ENCODE measurements at regions not wholly inside any gene's neighbourhood (a gene's known extent, or its start where the extent isn't known, plus 50 kb on each side); places are given as distances from the start of the nearest gene placed in this dataset.

- Histone ChIP-seq H3K9ac (ENCODE audit: low read depth, low read length) (no peak overlapping the region), H3K36me3 (ENCODE audit: insufficient read depth, low read depth, low read length) (no peaks in the 10 kb centered on the region), H3K27ac (ENCODE audit: low read length) (no peak overlapping the region), H3K9me3 (ENCODE audit: insufficient read depth, low read depth, low read length) (no peaks in the 10 kb centered on the region), H3K4me1 (ENCODE audit: insufficient read depth, low read length) (peaks cover 3% of the 10 kb centered on the region; the same call in 1 of the 2 replicates), H3K4me3 (ENCODE audit: low read length) (no peak overlapping the region), H3K27me3 (ENCODE audit: insufficient read depth, low read length) (no peaks in the 10 kb centered on the region)
Observed at GRCh38 chrX:97936296-97936695, 1052.6 kb downstream of the RPA4 start.

GRCh38 chrX:97938706-97939105 lies 1055.0 kb downstream of the RPA4 start:
- no peak overlapping the region for H3K4me3 ChIP-seq (ENCODE audit: low read length)
- H3K9ac ChIP-seq (ENCODE audit: low read depth, low read length), result no peak overlapping the region
- H3K27me3 ChIP-seq (ENCODE audit: insufficient read depth, low read length), result no peaks in the 10 kb centered on the region
- H3K9me3 ChIP-seq (ENCODE audit: insufficient read depth, low read depth, low read length), result no peaks in the 10 kb centered on the region
- no peaks in the 10 kb centered on the region for H3K36me3 ChIP-seq (ENCODE audit: insufficient read depth, low read depth, low read length)
- no peak overlapping the region for H3K27ac ChIP-seq (ENCODE audit: low read length)
- H3K4me1 ChIP-seq (ENCODE audit: insufficient read depth, low read length), result peaks cover 3% of the 10 kb centered on the region; the same call in 1 of the 2 replicates

GRCh38 chrX:97968376-97969163 lies 1084.9 kb downstream of the RPA4 start:
- no peaks in the 10 kb centered on the region for H3K27me3 ChIP-seq (ENCODE audit: insufficient read depth, low read length)
- H3K9ac ChIP-seq (ENCODE audit: low read depth, low read length), result peak overlapping the region; percentile 15; the same call in 1 of the 2 replicates
- H3K27ac ChIP-seq (ENCODE audit: low read length), result peak overlapping the region; percentile 26
- H3K36me3 ChIP-seq (ENCODE audit: insufficient read depth, low read depth, low read length), result no peaks in the 10 kb centered on the region
- no peaks in the 10 kb centered on the region for H3K9me3 ChIP-seq (ENCODE audit: insufficient read depth, low read depth, low read length)
- H3K4me1 ChIP-seq (ENCODE audit: insufficient read depth, low read length), result peaks cover 11% of the 10 kb centered on the region; the same call in 1 of the 2 replicates
- H3K4me3 ChIP-seq (ENCODE audit: low read length), result no peak overlapping the region

GRCh38 chrX:97984641-97985040 lies 1100.9 kb downstream of the RPA4 start:
- Histone ChIP-seq H3K4me3 (ENCODE audit: low read length) (peak overlapping the region; percentile 24; the same call in 1 of the 2 replicates), H3K36me3 (ENCODE audit: insufficient read depth, low read depth, low read length) (no peaks in the 10 kb centered on the region), H3K9me3 (ENCODE audit: insufficient read depth, low read depth, low read length) (no peaks in the 10 kb centered on the region), H3K4me1 (ENCODE audit: insufficient read depth, low read length) (peaks cover 28% of the 10 kb centered on the region), H3K27me3 (ENCODE audit: insufficient read depth, low read length) (no peaks in the 10 kb centered on the region), H3K9ac (ENCODE audit: low read depth, low read length) (peak overlapping the region; percentile 51; the same call in 1 of the 2 replicates), H3K27ac (ENCODE audit: low read length) (no peak overlapping the region)

- H3K27me3 ChIP-seq (ENCODE audit: insufficient read depth, low read length), result no peaks in the 10 kb centered on the region
- no peaks in the 10 kb centered on the region for H3K9me3 ChIP-seq (ENCODE audit: insufficient read depth, low read depth, low read length)
- H3K27ac ChIP-seq (ENCODE audit: low read length), result no peak overlapping the region
- no peak overlapping the region for H3K4me3 ChIP-seq (ENCODE audit: low read length)
- H3K9ac ChIP-seq (ENCODE audit: low read depth, low read length), result peak overlapping the region; percentile 13; the same call in 1 of the 2 replicates
- peaks cover 28% of the 10 kb centered on the region for H3K4me1 ChIP-seq (ENCODE audit: insufficient read depth, low read length)
- H3K36me3 ChIP-seq (ENCODE audit: insufficient read depth, low read depth, low read length), result no peaks in the 10 kb centered on the region
Observed at GRCh38 chrX:97985096-97985495, 1101.4 kb downstream of the RPA4 start.

- Histone ChIP-seq H3K4me3 (ENCODE audit: low read length) (no peak overlapping the region), H3K9me3 (ENCODE audit: insufficient read depth, low read depth, low read length) (no peaks in the 10 kb centered on the region), H3K27me3 (ENCODE audit: insufficient read depth, low read length) (no peaks in the 10 kb centered on the region)
Observed at GRCh38 chrX:97987979-97988378, 1104.3 kb downstream of the RPA4 start.

GRCh38 chrX:97995834-97996233 lies 1112.1 kb downstream of the RPA4 start:
- H3K4me3 ChIP-seq (ENCODE audit: low read length), result no peak overlapping the region
- H3K27me3 ChIP-seq (ENCODE audit: insufficient read depth, low read length), result no peaks in the 10 kb centered on the region
- H3K9ac ChIP-seq (ENCODE audit: low read depth, low read length), result no peak overlapping the region
- no peaks in the 10 kb centered on the region for H3K9me3 ChIP-seq (ENCODE audit: insufficient read depth, low read depth, low read length)
- H3K4me1 ChIP-seq (ENCODE audit: insufficient read depth, low read length), result no peaks in the 10 kb centered on the region
- H3K36me3 ChIP-seq (ENCODE audit: insufficient read depth, low read depth, low read length), result no peaks in the 10 kb centered on the region
- no peak overlapping the region for H3K27ac ChIP-seq (ENCODE audit: low read length)

More at GRCh38 chrX:97987979-97988378, 1104.3 kb downstream of the RPA4 start:
- H3K27ac ChIP-seq (ENCODE audit: low read length), result no peak overlapping the region
- no peak overlapping the region for H3K9ac ChIP-seq (ENCODE audit: low read depth, low read length)
- H3K4me1 ChIP-seq (ENCODE audit: insufficient read depth, low read length), result peaks cover 28% of the 10 kb centered on the region
- no peaks in the 10 kb centered on the region for H3K36me3 ChIP-seq (ENCODE audit: insufficient read depth, low read depth, low read length)

- Histone ChIP-seq H3K27ac (ENCODE audit: low read length) (no peak overlapping the region), H3K27me3 (ENCODE audit: insufficient read depth, low read length) (no peaks in the 10 kb centered on the region), H3K4me1 (ENCODE audit: insufficient read depth, low read length) (no peaks in the 10 kb centered on the region), H3K9ac (ENCODE audit: low read depth, low read length) (no peak overlapping the region), H3K9me3 (ENCODE audit: insufficient read depth, low read depth, low read length) (no peaks in the 10 kb centered on the region), H3K4me3 (ENCODE audit: low read length) (no peak overlapping the region), H3K36me3 (ENCODE audit: insufficient read depth, low read depth, low read length) (no peaks in the 10 kb centered on the region)
Observed at GRCh38 chrX:98028691-98029090, 1145.0 kb downstream of the RPA4 start.

GRCh38 chrX:98029861-98030260 lies 1146.2 kb downstream of the RPA4 start:
- Histone ChIP-seq H3K27ac (ENCODE audit: low read length) (no peak overlapping the region), H3K27me3 (ENCODE audit: insufficient read depth, low read length) (no peaks in the 10 kb centered on the region), H3K9ac (ENCODE audit: low read depth, low read length) (no peak overlapping the region), H3K4me3 (ENCODE audit: low read length) (no peak overlapping the region), H3K36me3 (ENCODE audit: insufficient read depth, low read depth, low read length) (no peaks in the 10 kb centered on the region), H3K9me3 (ENCODE audit: insufficient read depth, low read depth, low read length) (no peaks in the 10 kb centered on the region), H3K4me1 (ENCODE audit: insufficient read depth, low read length) (no peaks in the 10 kb centered on the region)

GRCh38 chrX:98057176-98057575 lies 1173.5 kb downstream of the RPA4 start:
- Histone ChIP-seq H3K9me3 (ENCODE audit: insufficient read depth, low read depth, low read length) (no peaks in the 10 kb centered on the region), H3K27me3 (ENCODE audit: insufficient read depth, low read length) (no peaks in the 10 kb centered on the region), H3K27ac (ENCODE audit: low read length) (no peak overlapping the region)

GRCh38 chrX:98065151-98065550 lies 1181.4 kb downstream of the RPA4 start:
- Histone ChIP-seq H3K4me1 (ENCODE audit: insufficient read depth, low read length) (peaks cover 5% of the 10 kb centered on the region; the same call in 1 of the 2 replicates), H3K9ac (ENCODE audit: low read depth, low read length) (no peak overlapping the region), H3K36me3 (ENCODE audit: insufficient read depth, low read depth, low read length) (no peaks in the 10 kb centered on the region), H3K4me3 (ENCODE audit: low read length) (no peak overlapping the region), H3K9me3 (ENCODE audit: insufficient read depth, low read depth, low read length) (no peaks in the 10 kb centered on the region), H3K27me3 (ENCODE audit: insufficient read depth, low read length) (no peaks in the 10 kb centered on the region), H3K27ac (ENCODE audit: low read length) (no peak overlapping the region)

More at GRCh38 chrX:98057176-98057575, 1173.5 kb downstream of the RPA4 start:
- Histone ChIP-seq H3K4me3 (ENCODE audit: low read length) (no peak overlapping the region), H3K9ac (ENCODE audit: low read depth, low read length) (no peak overlapping the region), H3K36me3 (ENCODE audit: insufficient read depth, low read depth, low read length) (no peaks in the 10 kb centered on the region), H3K4me1 (ENCODE audit: insufficient read depth, low read length) (no peaks in the 10 kb centered on the region)

- Histone ChIP-seq H3K36me3 (ENCODE audit: insufficient read depth, low read depth, low read length) (no peaks in the 10 kb centered on the region), H3K4me3 (ENCODE audit: low read length) (no peak overlapping the region), H3K9me3 (ENCODE audit: insufficient read depth, low read depth, low read length) (no peaks in the 10 kb centered on the region), H3K27me3 (ENCODE audit: insufficient read depth, low read length) (no peaks in the 10 kb centered on the region), H3K4me1 (ENCODE audit: insufficient read depth, low read length) (peaks cover 5% of the 10 kb centered on the region; the same call in 1 of the 2 replicates), H3K9ac (ENCODE audit: low read depth, low read length) (no peak overlapping the region), H3K27ac (ENCODE audit: low read length) (no peak overlapping the region)
Observed at GRCh38 chrX:98067611-98068010, 1183.9 kb downstream of the RPA4 start.
